ENCODE measurements at regions not wholly inside any gene's neighbourhood (a gene's known extent, or its start where the extent isn't known, plus 50 kb on each side); places are given as distances from the start of the nearest gene placed in this dataset.
"Not testable (repeated sequence)": the region's sequence is repeated elsewhere in the genome, so short reads cannot be mapped to it uniquely, and the experiment has no call there.

DNA sequence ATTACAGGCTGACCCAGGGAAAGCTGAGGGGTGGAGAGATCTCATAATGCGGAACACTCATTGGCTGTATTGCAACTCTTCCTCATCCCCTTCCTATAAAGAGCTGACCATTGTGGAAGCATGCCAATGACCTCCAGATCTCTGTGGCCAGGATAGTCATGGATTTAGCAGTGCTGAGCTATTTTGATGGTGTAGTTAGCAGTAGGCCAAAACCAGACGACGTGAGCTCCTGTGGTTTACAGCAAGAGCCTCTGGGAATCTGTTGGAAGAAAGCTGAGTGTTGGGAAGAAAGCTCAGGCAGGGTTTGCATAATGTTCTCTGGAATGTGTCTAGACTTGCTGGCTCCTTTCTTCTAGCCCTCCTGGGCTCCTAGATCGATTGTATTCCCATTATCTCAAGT lies 187.5 kb upstream of the GPC6 start:
- intact Hi-C loops (cut with DNase I), result no loop called here
- no peak for ATAC-seq
- no peak for DNase-seq

DNA sequence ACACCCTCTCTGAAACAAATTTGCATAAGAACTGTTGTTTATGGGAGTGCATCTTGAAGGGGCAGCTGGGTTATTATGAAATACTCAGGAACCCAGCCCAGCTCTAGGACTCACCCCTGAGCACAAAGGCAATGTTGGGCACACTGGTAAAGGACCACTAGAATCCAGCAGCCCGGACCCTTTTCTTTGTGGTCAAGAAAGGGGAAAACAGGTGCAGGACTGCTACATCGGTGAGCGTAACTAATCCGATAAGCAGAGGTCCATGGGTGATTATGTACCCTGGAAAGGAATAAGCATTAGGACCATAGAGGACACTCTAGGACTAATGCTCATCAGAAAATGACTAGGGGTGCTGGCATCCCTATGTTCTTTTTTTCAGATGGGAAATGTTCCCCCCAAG lies 185.0 kb upstream of the GPC6 start:
- H3K4me3 ChIP-seq; DNase-seq; H3K4me1 ChIP-seq; H3K27ac ChIP-seq; H3K9me3 ChIP-seq; H3K27me3 ChIP-seq; intact Hi-C loops (cut with DNase I); H3K36me3 ChIP-seq; ATAC-seq: not testable (repeated sequence)

More for the DNA sequence above, 187.5 kb upstream of the GPC6 start:
- Histone ChIP-seq H3K9me3 (no peaks in the 10 kb centered on the region), H3K36me3 (no peaks in the 10 kb centered on the region), H3K27ac (no peak overlapping the region), H3K4me1 (no peaks in the 10 kb centered on the region), H3K4me3 (no peak overlapping the region), H3K27me3 (no peaks in the 10 kb centered on the region)
- TF ChIP-seq, protein P1, sequence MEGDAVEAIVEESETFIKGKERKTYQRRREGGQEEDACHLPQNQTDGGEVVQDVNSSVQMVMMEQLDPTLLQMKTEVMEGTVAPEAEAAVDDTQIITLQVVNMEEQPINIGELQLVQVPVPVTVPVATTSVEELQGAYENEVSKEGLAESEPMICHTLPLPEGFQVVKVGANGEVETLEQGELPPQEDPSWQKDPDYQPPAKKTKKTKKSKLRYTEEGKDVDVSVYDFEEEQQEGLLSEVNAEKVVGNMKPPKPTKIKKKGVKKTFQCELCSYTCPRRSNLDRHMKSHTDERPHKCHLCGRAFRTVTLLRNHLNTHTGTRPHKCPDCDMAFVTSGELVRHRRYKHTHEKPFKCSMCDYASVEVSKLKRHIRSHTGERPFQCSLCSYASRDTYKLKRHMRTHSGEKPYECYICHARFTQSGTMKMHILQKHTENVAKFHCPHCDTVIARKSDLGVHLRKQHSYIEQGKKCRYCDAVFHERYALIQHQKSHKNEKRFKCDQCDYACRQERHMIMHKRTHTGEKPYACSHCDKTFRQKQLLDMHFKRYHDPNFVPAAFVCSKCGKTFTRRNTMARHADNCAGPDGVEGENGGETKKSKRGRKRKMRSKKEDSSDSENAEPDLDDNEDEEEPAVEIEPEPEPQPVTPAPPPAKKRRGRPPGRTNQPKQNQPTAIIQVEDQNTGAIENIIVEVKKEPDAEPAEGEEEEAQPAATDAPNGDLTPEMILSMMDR (IDR thresholded peaks at IDR 0.05), result no peak

- DNase-seq, result no peak
- Histone ChIP-seq H3K9me3 (peaks cover 0 to 11% of the 10 kb centered on the region in 2 donors), H3K27me3 (no peaks in the 10 kb centered on the region), H3K4me1 (no peaks in the 10 kb centered on the region), H3K27ac (no peak overlapping the region), H3K36me3 (no peaks in the 10 kb centered on the region), H3K4me3 (no peak overlapping the region)
- no peak for ATAC-seq
- TF ChIP-seq, protein P1 (IDR thresholded peaks at IDR 0.05), result no peak
- intact Hi-C loops (cut with DNase I), result no loop called here
These were observed 180.8 kb upstream of the GPC6 start for GRCh38 chr13:93045836-93046235.

DNA sequence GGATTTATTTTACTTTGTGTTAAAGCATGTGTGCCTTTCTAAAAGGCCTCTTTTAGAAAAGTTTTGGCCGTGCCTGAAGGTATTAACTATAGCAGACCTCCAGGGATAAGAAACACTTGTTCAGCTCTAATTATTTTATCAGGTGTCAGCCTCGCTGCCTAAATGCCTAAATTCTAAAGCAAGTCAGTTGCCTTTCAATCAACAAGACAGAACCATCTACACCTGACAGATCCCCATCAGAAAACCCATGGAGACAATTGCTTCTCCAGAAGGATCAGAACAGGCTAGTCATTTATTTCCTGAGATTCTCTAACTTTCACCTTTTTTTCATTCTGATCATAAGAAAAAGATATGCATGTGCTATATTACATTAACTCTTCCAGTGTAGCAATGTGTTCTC lies 171.4 kb upstream of the GPC6 start:
- Histone ChIP-seq H3K9me3 (no peaks in the 10 kb centered on the region), H3K27me3 (no peaks in the 10 kb centered on the region), H3K36me3 (no peaks in the 10 kb centered on the region), H3K27ac (no peak overlapping the region), H3K4me3 (no peak overlapping the region), H3K4me1 (no peaks in the 10 kb centered on the region)
- ATAC-seq (no peak), DNase-seq (no peak)
- intact Hi-C loops (cut with DNase I), result no loop called here
- TF ChIP-seq, protein P1 (IDR thresholded peaks at IDR 0.05), result no peak

- no peaks in the 10 kb centered on the region for H3K4me1 ChIP-seq
- TF ChIP-seq, protein P1 (IDR thresholded peaks at IDR 0.05), result no peak
- no peak overlapping the region for H3K4me3 ChIP-seq
- DNase-seq (no peak), ATAC-seq (no peak)
- no peaks in the 10 kb centered on the region for H3K36me3 ChIP-seq
- H3K27me3 ChIP-seq, result no peaks in the 10 kb centered on the region
- intact Hi-C loops (cut with DNase I), result no loop called here
- no peaks in the 10 kb centered on the region for H3K9me3 ChIP-seq
- H3K27ac ChIP-seq, result no peak overlapping the region
These were observed 168.3 kb upstream of the GPC6 start for GRCh38 chr13:93058301-93058700.

- intact Hi-C loops (cut with DNase I), result no loop called here
- ATAC-seq (no peak), DNase-seq (no peak)
- H3K27me3 ChIP-seq, result no peaks in the 10 kb centered on the region
- no peak overlapping the region for H3K27ac ChIP-seq
- no peak overlapping the region for H3K4me3 ChIP-seq
- no peaks in the 10 kb centered on the region for H3K4me1 ChIP-seq
- H3K9me3 ChIP-seq, result no peaks in the 10 kb centered on the region
- H3K36me3 ChIP-seq, result no peaks in the 10 kb centered on the region
- TF ChIP-seq, protein P1 (IDR thresholded peaks at IDR 0.05), result no peak
These were observed 166.5 kb upstream of the GPC6 start for GRCh38 chr13:93060144-93060543.

Data from left lung (tissue), 4 donors.